NB4 (cell line): ENCODE measurements at regions not wholly inside any gene's neighbourhood (a gene's known extent, or its start where the extent isn't known, plus 50 kb on each side); places are given as distances from the start of the nearest gene placed in this dataset.

ENCODE experiments used
- MYC ChIP-seq: IDR thresholded peaks from 2 replicates; pipeline ENCODE4 v1.6.1; 2011; ENCODE audit warnings: low read depth, low read length
- POLR2A ChIP-seq: IDR thresholded peaks from 2 replicates; pipeline ENCODE4 v1.6.1; 2011; ENCODE audit warnings: mild to moderate bottlenecking; ENCODE audit not compliant: insufficient read length; ENCODE audit errors: extremely low read depth
- TF ChIP-seq, protein P1 (sequence below): IDR thresholded peaks from one replicate; pipeline ENCODE4 v1.5.1; 2012; ENCODE audit warnings: low read depth, low read length
- TF ChIP-seq, protein P2 (sequence below): IDR thresholded peaks from 2 replicates; pipeline ENCODE4 v1.6.1; 2011; ENCODE audit warnings: low read depth, low read length

- TF ChIP-seq, protein P1, sequence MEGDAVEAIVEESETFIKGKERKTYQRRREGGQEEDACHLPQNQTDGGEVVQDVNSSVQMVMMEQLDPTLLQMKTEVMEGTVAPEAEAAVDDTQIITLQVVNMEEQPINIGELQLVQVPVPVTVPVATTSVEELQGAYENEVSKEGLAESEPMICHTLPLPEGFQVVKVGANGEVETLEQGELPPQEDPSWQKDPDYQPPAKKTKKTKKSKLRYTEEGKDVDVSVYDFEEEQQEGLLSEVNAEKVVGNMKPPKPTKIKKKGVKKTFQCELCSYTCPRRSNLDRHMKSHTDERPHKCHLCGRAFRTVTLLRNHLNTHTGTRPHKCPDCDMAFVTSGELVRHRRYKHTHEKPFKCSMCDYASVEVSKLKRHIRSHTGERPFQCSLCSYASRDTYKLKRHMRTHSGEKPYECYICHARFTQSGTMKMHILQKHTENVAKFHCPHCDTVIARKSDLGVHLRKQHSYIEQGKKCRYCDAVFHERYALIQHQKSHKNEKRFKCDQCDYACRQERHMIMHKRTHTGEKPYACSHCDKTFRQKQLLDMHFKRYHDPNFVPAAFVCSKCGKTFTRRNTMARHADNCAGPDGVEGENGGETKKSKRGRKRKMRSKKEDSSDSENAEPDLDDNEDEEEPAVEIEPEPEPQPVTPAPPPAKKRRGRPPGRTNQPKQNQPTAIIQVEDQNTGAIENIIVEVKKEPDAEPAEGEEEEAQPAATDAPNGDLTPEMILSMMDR = no peak
- no peak for TF ChIP-seq POLR2A
- no peak for TF ChIP-seq MYC
- TF ChIP-seq, protein P2, sequence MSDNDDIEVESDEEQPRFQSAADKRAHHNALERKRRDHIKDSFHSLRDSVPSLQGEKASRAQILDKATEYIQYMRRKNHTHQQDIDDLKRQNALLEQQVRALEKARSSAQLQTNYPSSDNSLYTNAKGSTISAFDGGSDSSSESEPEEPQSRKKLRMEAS = no peak
Observed at GRCh38 chr4:4625488-4625887, 83.6 kb upstream of the STX18 start.
